SK-N-SH (cell line): ENCODE measurements at regions not wholly inside any gene's neighbourhood (a gene's known extent, or its start where the extent isn't known, plus 50 kb on each side); places are given as distances from the start of the nearest gene placed in this dataset.

Experiments
- CTCF ChIA-PET: fragments of 300-600, 350-600 bp; formaldehyde crosslinking; extraction: SDS; loops from one replicate; lab custom pipeline; 2021; lab: Yijun Ruan, JAX
- POLR2A ChIA-PET: fragments of 350-600 bp; sonication (Branson Sonifier 250); formaldehyde crosslinking; extraction: SDS; loops from one replicate; lab custom pipeline; 2020; ENCODE audit warnings: antibody characterized with exemption, inconsistent platforms; lab: Yijun Ruan, JAX
- DNase-seq: peaks from one replicate; pipeline ENCODE4 v3.0.0; 2012
- H2AFZ ChIP-seq: fragments of 200-600 bp; sonication (generic); 2 replicates; pipeline ENCODE4 v1.8.1; 2016; ENCODE audit warnings: antibody characterized with exemption, mild to moderate bottlenecking, low read depth
- H3F3A ChIP-seq: fragments of 200-600 bp; sonication (generic); replicated peaks from 2 replicates; pipeline ENCODE3; 2016; ENCODE audit warnings: antibody characterized with exemption, mild to moderate bottlenecking; ENCODE audit not compliant: insufficient read depth
- H3K27ac ChIP-seq, 2 experiments: fragments of 200-500 bp in 1 of 2; fragments of 200-600 bp in 1 of 2; sonication (Bioruptor generic) in 1 of 2; sonication (generic), shearing (Covaris generic) in 1 of 2; 2 replicates each; pipeline versions ENCODE4 v1.5.1 to v1.6.1; 2014 to 2016; ENCODE audit warnings: low read depth in 2 of 2, inconsistent platforms in 1 of 2, low read length in 1 of 2, mild to moderate bottlenecking in 1 of 2, mixed read lengths in 1 of 2
- H3K27me3 ChIP-seq: fragments of 200-600 bp; sonication (generic), shearing (Covaris generic); 2 replicates; pipeline ENCODE4 v1.6.1; 2016; ENCODE audit warnings: mixed run types; ENCODE audit not compliant: insufficient read depth
- H3K36me3 ChIP-seq, 2 experiments: fragments of 200-500 bp in 1 of 2; fragments of 200-600 bp in 1 of 2; sonication (Bioruptor generic) in 1 of 2; sonication (generic) in 1 of 2; replicated peaks in 1 of 2; 2 replicates each; pipeline versions ENCODE3 to v1.5.1; 2014 to 2016; ENCODE audit warnings: low read length in 1 of 2, mild to moderate bottlenecking in 1 of 2; ENCODE audit not compliant: insufficient read depth in 2 of 2, control insufficient read depth in 1 of 2
- H3K4me1 ChIP-seq, 2 experiments: fragments of 200-500 bp in 1 of 2; fragments of 200-600 bp in 1 of 2; sonication (Bioruptor generic) in 1 of 2; sonication (generic), shearing (Covaris generic) in 1 of 2; 2 replicates each; pipeline versions ENCODE4 v1.5.1 to v1.6.1; 2014 to 2016; ENCODE audit warnings: low read depth in 1 of 2, low read length in 1 of 2, mixed run types in 1 of 2; ENCODE audit not compliant: insufficient read depth in 2 of 2, control insufficient read depth in 1 of 2
- H3K4me2 ChIP-seq: fragments of 200-600 bp; sonication (generic), shearing (Covaris generic); 2 replicates; pipeline ENCODE4 v1.6.1; 2017; ENCODE audit warnings: mixed run types
- H3K4me3 ChIP-seq, 2 experiments: fragments of 200-500 bp in 1 of 2; fragments of 200-600 bp in 1 of 2; sonication (Bioruptor generic) in 1 of 2; sonication (generic), shearing (Covaris generic) in 1 of 2; 2 replicates each; pipeline versions ENCODE4 v1.5.1 to v1.8.1; 2014 to 2016; ENCODE audit warnings: low read depth in 2 of 2, inconsistent platforms in 1 of 2, low read length in 1 of 2, mild to moderate bottlenecking in 1 of 2, mixed read lengths in 1 of 2, moderate library complexity in 1 of 2
- H3K79me2 ChIP-seq: fragments of 200-600 bp; sonication (generic); 2 replicates; pipeline ENCODE4 v1.8.1; 2017; ENCODE audit warnings: mild to moderate bottlenecking; ENCODE audit not compliant: insufficient read depth
- H3K9ac ChIP-seq: fragments of 200-600 bp; sonication (generic); 2 replicates; pipeline ENCODE4 v1.6.1; 2017; ENCODE audit warnings: mixed run types
- H3K9me2 ChIP-seq: fragments of 200-600 bp; sonication (generic); 2 replicates; pipeline ENCODE4 v1.6.1; 2017; ENCODE audit warnings: mixed run types
- H3K9me3 ChIP-seq: fragments of 200-600 bp; sonication (generic); 2 replicates; pipeline ENCODE4 v1.6.1; 2017; ENCODE audit warnings: mixed run types, mild to moderate bottlenecking, moderate library complexity
- H4K20me1 ChIP-seq: fragments of 200-600 bp; sonication (generic); 2 replicates; pipeline ENCODE4 v1.6.1; 2017; ENCODE audit warnings: mild to moderate bottlenecking, mixed run types; ENCODE audit not compliant: insufficient read depth
- CTCF ChIP-seq: fragments of 200-600 bp; sonication (generic); IDR thresholded peaks from 2 replicates; pipeline ENCODE4 v1.6.1; 2017; ENCODE audit warnings: antibody characterized with exemption, mild to moderate bottlenecking, moderate library complexity
- FOXJ3 ChIP-seq: sonication (generic); formaldehyde crosslinking; IDR thresholded peaks from 2 replicates; pipeline ENCODE4 v1.5.1; 2020; ENCODE audit warnings: mild to moderate bottlenecking, missing genetic modification reagents
- FOXM1 ChIP-seq: IDR thresholded peaks from 2 replicates; pipeline ENCODE4 v1.4.0; 2012; ENCODE audit warnings: low read depth, mild to moderate bottlenecking
- GATA2 ChIP-seq: sonication (generic); formaldehyde crosslinking; IDR thresholded peaks from 2 replicates; pipeline ENCODE4 v1.5.0; 2020; ENCODE audit warnings: mild to moderate bottlenecking, missing genetic modification reagents
- IRF3 ChIP-seq: fragments of 150-350 bp; IDR thresholded peaks from 2 replicates; pipeline ENCODE4 v1.6.1; 2016; ENCODE audit warnings: mild to moderate bottlenecking, low read depth, low read length
- PBX3 ChIP-seq: IDR thresholded peaks from 2 replicates; pipeline ENCODE4; 2012
- POLR2AphosphoS5 ChIP-seq: IDR thresholded peaks from 2 replicates; pipeline ENCODE4 v1.6.1; 2012; ENCODE audit warnings: low read depth, low read length
- RAD21 ChIP-seq: IDR thresholded peaks from 2 replicates; pipeline ENCODE4 v1.6.1; 2012; ENCODE audit warnings: mild to moderate bottlenecking, low read length
- RCOR1 ChIP-seq: fragments of 150-350 bp; IDR thresholded peaks from 2 replicates; pipeline ENCODE4 v1.6.1; 2017; ENCODE audit warnings: antibody characterized with exemption, low read length
- RXRA ChIP-seq: IDR thresholded peaks from 2 replicates; pipeline ENCODE4 v1.4.0; 2012; ENCODE audit warnings: low read depth, mild to moderate bottlenecking, borderline replicate concordance
- SIN3A ChIP-seq: IDR thresholded peaks from 2 replicates; pipeline ENCODE4 v1.6.1; 2012; ENCODE audit warnings: low read depth, mild to moderate bottlenecking, low read length, moderate library complexity, borderline replicate concordance
- TCF12 ChIP-seq: IDR thresholded peaks from 2 replicates; pipeline ENCODE4 v1.4.0; 2012
- TEAD4 ChIP-seq: IDR thresholded peaks from 2 replicates; pipeline ENCODE4 v1.4.0; 2012; ENCODE audit warnings: mild to moderate bottlenecking, borderline replicate concordance; ENCODE audit not compliant: insufficient read depth
- YY1 ChIP-seq: IDR thresholded peaks from 2 replicates; pipeline ENCODE4 v1.4.0; 2012; ENCODE audit warnings: low read depth, mild to moderate bottlenecking
- ZBTB33 ChIP-seq: IDR thresholded peaks from 2 replicates; pipeline ENCODE4 v1.4.0; 2012; ENCODE audit warnings: low read depth, borderline replicate concordance
- WGBS: methylation state at CpG from one replicate; pipeline ENCODE4 v1.1.6; 2017; ENCODE audit warnings: low lambda C conversion rate; 5-methylcytosine and 5-hydroxymethylcytosine counted together
- TF ChIP-seq, protein P1 (sequence below): IDR thresholded peaks from 2 replicates; pipeline ENCODE4 v1.6.1; 2012; ENCODE audit warnings: mild to moderate bottlenecking, low read depth, low read length, moderate library complexity

GRCh38 chr14:28323366-28323765, 443.2 kb upstream of the FOXG1 start:
- 13% methylated on average over 4 of the region's 4 CpGs for WGBS
- no peak overlapping the region for H3K4me3 ChIP-seq
- no peak overlapping the region for H3K9ac ChIP-seq
- no peaks in the 10 kb centered on the region for H4K20me1 ChIP-seq
- no peak for DNase-seq
- H3K79me2 ChIP-seq = no peaks in the 10 kb centered on the region
- no peaks in the 10 kb centered on the region for H3F3A ChIP-seq
- no peak overlapping the region for H2AFZ ChIP-seq
- ChIA-PET CTCF (no interaction called here), POLR2A (interaction anchor here (0.6 kb wide), 1 partner anchor 940 kb away, joined by 3 read pairs; no protein-coding TSS in a partner anchor)
- H3K4me2 ChIP-seq = no peak overlapping the region
- TF ChIP-seq PBX3 (no peak), CTCF (no peak), SIN3A (no peak), IRF3 (no peak), TEAD4 (no peak), TCF12 (no peak), POLR2AphosphoS5 (no peak), FOXJ3 (CRISPR knock-in tag) (no peak), FOXM1 (no peak), RXRA (no peak), RCOR1 (no peak), YY1 (no peak)
- H3K9me3 ChIP-seq = no peaks in the 10 kb centered on the region
- H3K27ac ChIP-seq = no peak overlapping the region
- no peaks in the 10 kb centered on the region for H3K4me1 ChIP-seq
- H3K27me3 ChIP-seq = peaks cover 4% of the 10 kb centered on the region; the same call in 1 of the 2 replicates
- H3K36me3 ChIP-seq = no peaks in the 10 kb centered on the region
- H3K9me2 ChIP-seq = no peaks in the 10 kb centered on the region

DNA sequence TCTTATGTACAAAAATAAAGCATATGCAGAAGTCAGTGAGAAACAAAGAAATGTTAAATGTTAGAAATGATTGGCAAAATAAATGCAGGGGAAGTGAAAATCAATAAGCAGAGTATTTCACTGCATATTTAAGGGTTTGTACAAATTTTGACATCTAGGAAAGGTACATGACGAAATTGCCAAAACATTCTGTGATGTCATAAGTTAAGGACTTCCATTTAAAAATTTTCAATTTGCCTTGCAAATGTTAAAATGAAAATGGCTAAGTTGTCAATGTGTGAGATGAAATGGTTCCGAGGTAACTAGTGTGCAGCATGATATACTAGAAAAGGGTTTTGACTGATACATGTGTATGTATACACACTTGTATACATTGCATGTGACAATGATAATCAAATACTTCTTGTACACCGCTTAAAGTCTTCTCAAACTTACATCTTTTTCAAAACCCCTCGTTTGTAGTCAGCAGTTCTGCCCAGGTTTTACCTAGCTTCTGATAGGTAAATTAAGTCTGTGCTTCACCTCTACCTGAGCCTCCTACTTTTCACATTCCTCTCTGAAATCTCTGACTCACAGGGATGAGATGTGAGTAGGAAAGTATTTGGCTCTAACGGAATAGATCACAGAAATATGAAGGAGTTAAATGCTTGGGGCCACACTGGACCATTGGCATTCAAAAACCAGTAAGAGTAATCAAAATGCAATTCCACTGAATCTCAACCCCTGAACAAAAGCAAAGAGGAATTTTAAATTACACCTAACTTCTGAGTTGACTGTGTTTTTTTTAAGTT, 442.4 kb upstream of the FOXG1 start:
- H3F3A ChIP-seq = no peaks in the 10 kb centered on the region
- WGBS = 5% methylated on average over 5 of the region's 5 CpGs
- POLR2A ChIA-PET = no interaction called here
- no peaks in the 10 kb centered on the region for H3K36me3 ChIP-seq
- H3K27me3 ChIP-seq = 0 out of 2 replicates have a peak, but pooled peaks cover 4% of the 10 kb centered on the region
- no peaks in the 10 kb centered on the region for H3K9me2 ChIP-seq
- no peaks in the 10 kb centered on the region for H3K9me3 ChIP-seq
- H3K79me2 ChIP-seq = no peaks in the 10 kb centered on the region
- CTCF ChIA-PET = no interaction called here
- no peak overlapping the region for H3K9ac ChIP-seq
- H4K20me1 ChIP-seq = no peaks in the 10 kb centered on the region
- no peak overlapping the region for H3K4me3 ChIP-seq
- H3K27ac ChIP-seq = no peak overlapping the region
- DNase-seq = no peak
- H3K4me1 ChIP-seq = no peaks in the 10 kb centered on the region
- H2AFZ ChIP-seq = no peak overlapping the region
- H3K4me2 ChIP-seq = no peak overlapping the region
- TF ChIP-seq RAD21 (no peak), ZBTB33 (no peak), GATA2 (CRISPR knock-in tag) (no peak), IRF3 (no peak)
- TF ChIP-seq, protein P1, sequence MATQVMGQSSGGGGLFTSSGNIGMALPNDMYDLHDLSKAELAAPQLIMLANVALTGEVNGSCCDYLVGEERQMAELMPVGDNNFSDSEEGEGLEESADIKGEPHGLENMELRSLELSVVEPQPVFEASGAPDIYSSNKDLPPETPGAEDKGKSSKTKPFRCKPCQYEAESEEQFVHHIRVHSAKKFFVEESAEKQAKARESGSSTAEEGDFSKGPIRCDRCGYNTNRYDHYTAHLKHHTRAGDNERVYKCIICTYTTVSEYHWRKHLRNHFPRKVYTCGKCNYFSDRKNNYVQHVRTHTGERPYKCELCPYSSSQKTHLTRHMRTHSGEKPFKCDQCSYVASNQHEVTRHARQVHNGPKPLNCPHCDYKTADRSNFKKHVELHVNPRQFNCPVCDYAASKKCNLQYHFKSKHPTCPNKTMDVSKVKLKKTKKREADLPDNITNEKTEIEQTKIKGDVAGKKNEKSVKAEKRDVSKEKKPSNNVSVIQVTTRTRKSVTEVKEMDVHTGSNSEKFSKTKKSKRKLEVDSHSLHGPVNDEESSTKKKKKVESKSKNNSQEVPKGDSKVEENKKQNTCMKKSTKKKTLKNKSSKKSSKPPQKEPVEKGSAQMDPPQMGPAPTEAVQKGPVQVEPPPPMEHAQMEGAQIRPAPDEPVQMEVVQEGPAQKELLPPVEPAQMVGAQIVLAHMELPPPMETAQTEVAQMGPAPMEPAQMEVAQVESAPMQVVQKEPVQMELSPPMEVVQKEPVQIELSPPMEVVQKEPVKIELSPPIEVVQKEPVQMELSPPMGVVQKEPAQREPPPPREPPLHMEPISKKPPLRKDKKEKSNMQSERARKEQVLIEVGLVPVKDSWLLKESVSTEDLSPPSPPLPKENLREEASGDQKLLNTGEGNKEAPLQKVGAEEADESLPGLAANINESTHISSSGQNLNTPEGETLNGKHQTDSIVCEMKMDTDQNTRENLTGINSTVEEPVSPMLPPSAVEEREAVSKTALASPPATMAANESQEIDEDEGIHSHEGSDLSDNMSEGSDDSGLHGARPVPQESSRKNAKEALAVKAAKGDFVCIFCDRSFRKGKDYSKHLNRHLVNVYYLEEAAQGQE = no peak
